Nephron progenitor cell (in vitro differentiated cells): ENCODE measurements at regions not wholly inside any gene's neighbourhood (a gene's known extent, or its start where the extent isn't known, plus 50 kb on each side); places are given as distances from the start of the nearest gene placed in this dataset.

Experiments
- DNase-seq: peaks from one replicate; pipeline ENCODE4 v3.0.0; 2021
- H3K27ac Mint-ChIP-seq: 2 replicates; pipeline ENCODE4 v1.8.0; 2021; ENCODE audit warnings: mild to moderate bottlenecking, moderate library complexity, mixed read lengths
- H3K27me3 Mint-ChIP-seq: 2 replicates; pipeline ENCODE4 v1.8.0; 2021; ENCODE audit warnings: mild to moderate bottlenecking, low read depth, mixed read lengths; ENCODE audit not compliant: poor library complexity
- H3K36me3 Mint-ChIP-seq: 2 replicates; pipeline ENCODE4 v1.8.0; 2021; ENCODE audit warnings: low read depth, mixed read lengths
- H3K4me1 Mint-ChIP-seq: 2 replicates; pipeline ENCODE4 v1.8.0; 2021; ENCODE audit warnings: mixed read lengths
- H3K4me3 Mint-ChIP-seq: 2 replicates; pipeline ENCODE4 v1.8.0; 2021; ENCODE audit warnings: mild to moderate bottlenecking, moderate library complexity, mixed read lengths
- H3K9me3 Mint-ChIP-seq: 2 replicates; pipeline ENCODE4 v1.8.0; 2021; ENCODE audit warnings: mild to moderate bottlenecking, moderate library complexity, mixed read lengths
- TF ChIP-seq, protein P1 (sequence below): fragments of 200-600 bp; sonication (generic); IDR thresholded peaks from 2 replicates; pipeline ENCODE4 v1.5.0; 2021; ENCODE audit warnings: antibody characterized with exemption

- peaks cover 11% of the 10 kb centered on the region for H3K27me3 Mint-ChIP-seq
- no peak overlapping the region for H3K27ac Mint-ChIP-seq
- peaks cover 36% of the 10 kb centered on the region for H3K4me1 Mint-ChIP-seq
- no peak for DNase-seq
- TF ChIP-seq, protein P1, sequence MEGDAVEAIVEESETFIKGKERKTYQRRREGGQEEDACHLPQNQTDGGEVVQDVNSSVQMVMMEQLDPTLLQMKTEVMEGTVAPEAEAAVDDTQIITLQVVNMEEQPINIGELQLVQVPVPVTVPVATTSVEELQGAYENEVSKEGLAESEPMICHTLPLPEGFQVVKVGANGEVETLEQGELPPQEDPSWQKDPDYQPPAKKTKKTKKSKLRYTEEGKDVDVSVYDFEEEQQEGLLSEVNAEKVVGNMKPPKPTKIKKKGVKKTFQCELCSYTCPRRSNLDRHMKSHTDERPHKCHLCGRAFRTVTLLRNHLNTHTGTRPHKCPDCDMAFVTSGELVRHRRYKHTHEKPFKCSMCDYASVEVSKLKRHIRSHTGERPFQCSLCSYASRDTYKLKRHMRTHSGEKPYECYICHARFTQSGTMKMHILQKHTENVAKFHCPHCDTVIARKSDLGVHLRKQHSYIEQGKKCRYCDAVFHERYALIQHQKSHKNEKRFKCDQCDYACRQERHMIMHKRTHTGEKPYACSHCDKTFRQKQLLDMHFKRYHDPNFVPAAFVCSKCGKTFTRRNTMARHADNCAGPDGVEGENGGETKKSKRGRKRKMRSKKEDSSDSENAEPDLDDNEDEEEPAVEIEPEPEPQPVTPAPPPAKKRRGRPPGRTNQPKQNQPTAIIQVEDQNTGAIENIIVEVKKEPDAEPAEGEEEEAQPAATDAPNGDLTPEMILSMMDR, result no peak
- peaks cover 3% of the 10 kb centered on the region for H3K9me3 Mint-ChIP-seq
- H3K4me3 Mint-ChIP-seq, result no peak overlapping the region
- no peaks in the 10 kb centered on the region for H3K36me3 Mint-ChIP-seq
Observed at GRCh38 chr5:174386846-174387245, 337.5 kb upstream of the MSX2 start.

DNA sequence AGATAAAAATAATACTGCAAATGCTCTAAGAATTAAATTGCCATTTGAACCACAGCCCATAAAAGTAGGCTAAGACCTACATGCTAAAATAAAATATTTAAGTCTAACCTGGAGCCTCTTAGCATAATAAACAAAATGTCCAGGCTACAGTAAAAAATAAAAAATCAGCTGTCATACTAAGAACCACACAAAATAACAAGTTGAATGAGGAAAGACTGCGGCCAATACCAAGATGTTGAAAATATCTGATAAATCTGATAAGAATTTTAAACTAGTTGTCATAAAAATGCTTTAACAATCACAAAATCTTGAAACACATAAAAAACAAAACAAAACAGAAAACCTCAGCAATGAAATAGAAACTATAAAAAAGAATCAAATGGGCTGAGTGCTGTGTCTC is 336.9 kb upstream of the MSX2 start:
- Mint-ChIP-seq H3K36me3 (no peaks in the 10 kb centered on the region), H3K9me3 (peaks cover 3% of the 10 kb centered on the region), H3K4me1 (peaks cover 39% of the 10 kb centered on the region), H3K4me3 (no peak overlapping the region), H3K27ac (no peak overlapping the region), H3K27me3 (peaks cover 11% of the 10 kb centered on the region)
- TF ChIP-seq, protein P1, result no peak
- DNase-seq, result no peak

DNA sequence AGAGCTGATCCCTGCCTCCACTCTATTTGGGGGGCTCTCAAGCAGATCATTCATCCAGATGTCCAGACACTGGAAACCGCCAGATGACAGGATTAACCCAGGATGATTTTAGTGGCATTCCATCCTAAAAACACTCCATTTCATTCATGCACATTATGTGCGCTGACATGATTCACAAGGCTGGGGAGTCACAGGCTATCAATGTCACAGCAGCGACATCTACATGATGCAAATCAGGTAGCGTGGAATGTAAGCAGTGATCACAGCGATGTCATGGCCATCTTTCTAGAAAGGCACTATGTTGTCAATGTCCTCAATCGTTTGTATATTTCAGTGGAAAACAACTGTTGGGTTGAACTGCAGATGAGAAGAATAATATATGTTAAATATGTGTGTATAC is 331.5 kb upstream of the MSX2 start:
- Mint-ChIP-seq H3K27me3 (peaks cover 15% of the 10 kb centered on the region), H3K4me1 (peaks cover 13% of the 10 kb centered on the region), H3K9me3 (no peaks in the 10 kb centered on the region), H3K4me3 (no peak overlapping the region), H3K27ac (no peak overlapping the region), H3K36me3 (no peaks in the 10 kb centered on the region)
- TF ChIP-seq, protein P1, result no peak
- DNase-seq, result no peak

GRCh38 chr5:174396541-174396940 is 327.8 kb upstream of the MSX2 start:
- no peaks in the 10 kb centered on the region for H3K36me3 Mint-ChIP-seq

GRCh38 chr5:174397206-174397605 is 327.2 kb upstream of the MSX2 start:
- no peak for DNase-seq
- no peaks in the 10 kb centered on the region for H3K9me3 Mint-ChIP-seq
- peaks cover 39% of the 10 kb centered on the region for H3K4me1 Mint-ChIP-seq
- H3K27me3 Mint-ChIP-seq, result peaks cover 9% of the 10 kb centered on the region
- no peak overlapping the region for H3K4me3 Mint-ChIP-seq
- TF ChIP-seq, protein P1, result no peak
- no peaks in the 10 kb centered on the region for H3K36me3 Mint-ChIP-seq
- no peak overlapping the region for H3K27ac Mint-ChIP-seq

More at GRCh38 chr5:174396541-174396940, 327.8 kb upstream of the MSX2 start:
- Mint-ChIP-seq H3K27ac (peak overlapping the region; percentile 27), H3K9me3 (no peaks in the 10 kb centered on the region), H3K27me3 (peaks cover 9% of the 10 kb centered on the region), H3K4me3 (no peak overlapping the region), H3K4me1 (peaks cover 32% of the 10 kb centered on the region)
- TF ChIP-seq, protein P1, result no peak
- DNase-seq, result no peak

DNA sequence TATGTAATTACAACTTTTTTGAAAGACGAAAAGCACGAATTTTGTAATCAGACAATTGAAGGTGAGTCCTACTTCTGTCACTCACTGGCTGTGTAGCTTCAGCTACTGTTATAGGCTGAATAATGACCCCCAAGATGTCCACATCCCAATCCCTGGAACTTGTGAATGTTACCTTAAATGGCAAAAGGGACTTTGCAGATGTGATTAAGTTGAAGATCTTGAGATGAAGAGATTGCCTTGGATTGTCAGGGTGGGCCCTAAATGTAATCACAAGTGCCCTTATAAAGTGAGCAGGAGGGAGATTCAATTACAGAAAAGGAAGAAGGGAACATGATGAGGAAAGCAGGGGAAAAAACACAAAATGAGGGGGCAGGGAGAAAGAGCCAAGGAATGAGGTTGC is 326.2 kb upstream of the MSX2 start:
- H3K36me3 Mint-ChIP-seq, result no peaks in the 10 kb centered on the region
- peaks cover 34% of the 10 kb centered on the region for H3K4me1 Mint-ChIP-seq
- TF ChIP-seq, protein P1, result no peak
- no peaks in the 10 kb centered on the region for H3K9me3 Mint-ChIP-seq
- no peak for DNase-seq
- H3K27ac Mint-ChIP-seq, result no peak overlapping the region
- H3K4me3 Mint-ChIP-seq, result no peak overlapping the region
- H3K27me3 Mint-ChIP-seq, result peaks cover 9% of the 10 kb centered on the region
